Spleen (tissue), 11 donors: ENCODE measurements at regions not wholly inside any gene's neighbourhood (a gene's known extent, or its start where the extent isn't known, plus 50 kb on each side); places are given as distances from the start of the nearest gene placed in this dataset.
"Not testable (repeated sequence)": the region's sequence is repeated elsewhere in the genome, so short reads cannot be mapped to it uniquely, and the experiment has no call there.

Experiments
- DNase-seq: peaks from one replicate; pipeline ENCODE4 v3.0.0-alpha.2; 2020
- H3K27ac ChIP-seq, 8 donors: fragments of 200-600 bp; sonication (generic) in 7 of 8; 1 replicate in 4 of 8; 2 replicates in 4 of 8; pipeline versions ENCODE4 v1.5.0 to v1.8.0; 2016 to 2021; ENCODE audit warnings: inconsistent platforms in 4 of 8, mild to moderate bottlenecking in 4 of 8, moderate library complexity in 1 of 8
- H3K27me3 ChIP-seq, 7 donors: fragments of 200-600 bp; sonication (generic) in 6 of 7; replicated peaks in 1 of 7; 1 replicate in 4 of 7; 2 replicates in 3 of 7; pipeline versions ENCODE4 v1.5.0 to v1.8.0; 2016 to 2021; ENCODE audit warnings: inconsistent platforms in 3 of 7, mild to moderate bottlenecking in 1 of 7
- H3K36me3 ChIP-seq, 6 donors: fragments of 200-600 bp; sonication (generic) in 5 of 6; 1 replicate in 4 of 6; 2 replicates in 2 of 6; pipeline versions ENCODE4 v1.5.0 to v1.8.0; 2016 to 2021; ENCODE audit warnings: inconsistent platforms in 2 of 6
- H3K4me1 ChIP-seq, 6 donors: fragments of 200-600 bp; sonication (generic) in 5 of 6; 1 replicate in 3 of 6; 2 replicates in 3 of 6; pipeline versions ENCODE4 v1.5.0 to v1.8.0; 2016 to 2021; ENCODE audit warnings: inconsistent platforms in 3 of 6
- H3K4me3 ChIP-seq, 8 donors: fragments of 200-600 bp; sonication (generic) in 7 of 8; 1 replicate in 4 of 8; 2 replicates in 4 of 8; pipeline versions ENCODE4 v1.5.0 to v1.8.0; 2016 to 2021; ENCODE audit warnings: inconsistent platforms in 4 of 8, mild to moderate bottlenecking in 4 of 8, moderate library complexity in 2 of 8
- H3K9me3 ChIP-seq, 8 donors: fragments of 200-600 bp; sonication (generic) in 7 of 8; 1 replicate in 4 of 8; 2 replicates in 4 of 8; pipeline versions ENCODE4 v1.5.0 to v1.8.0; 2016 to 2021; ENCODE audit warnings: inconsistent platforms in 4 of 8
- POLR2A ChIP-seq, 3 donors: fragments of 450-650 bp; IDR thresholded peaks; one replicate each; pipeline ENCODE4 v1.5.1; 2017; ENCODE audit warnings: antibody characterized with exemption in 3 of 3, mild to moderate bottlenecking in 1 of 3
- POLR2AphosphoS5 ChIP-seq, 3 donors: sonication (generic); formaldehyde crosslinking; IDR thresholded peaks; one replicate each; pipeline ENCODE4 v1.5.1; 2017; ENCODE audit warnings: antibody characterized with exemption in 3 of 3
- whole genome bisulfite sequencing, 5 donors: extraction: QIAGEN DNeasy Blood & Tissue Kit in 3 of 5; methylation state at CpG; one replicate each; pipeline versions ENCODE4 v1.1.5 to v1.1.7; 2013 to 2018; 5-methylcytosine and 5-hydroxymethylcytosine counted together
- intact Hi-C: fragments of 100-400 bp; cut with DNase I; formaldehyde crosslinking; loops from one replicate; pipeline ENCODE4 v1.15.0; 2023; ENCODE audit warnings: low total_unique reads
- TF ChIP-seq, protein P1 (sequence below), 11 experiments: fragments of 200-600 bp in 7 of 11; fragments of 450-650 bp in 4 of 11; sonication (generic) in 4 of 11; IDR thresholded peaks in 8 of 11; conservative IDR thresholded peaks in 3 of 11; 1 replicate in 7 of 11; 2 replicates in 4 of 11; pipeline versions ENCODE4 v1.4.0 to v1.8.0; 2016 to 2021; ENCODE audit warnings: antibody characterized with exemption in 11 of 11, inconsistent platforms in 4 of 11, mild to moderate bottlenecking in 1 of 11
- donor health status: healthy with polysubstance abuse.
- donor health status: DM: no; HTN: no; CAD: no; lungs with moderate emphysema.
- donor health status: DM: no; HTN: no; CAD: no.
- donor health status: Bipolar disorder and iron deficiency.
- donor health status: healthy.
- donor health status: DM: no; HTN: no; CAD: no.
- donor health status: DM: yes; HTN: yes; CAD: no.

DNA sequence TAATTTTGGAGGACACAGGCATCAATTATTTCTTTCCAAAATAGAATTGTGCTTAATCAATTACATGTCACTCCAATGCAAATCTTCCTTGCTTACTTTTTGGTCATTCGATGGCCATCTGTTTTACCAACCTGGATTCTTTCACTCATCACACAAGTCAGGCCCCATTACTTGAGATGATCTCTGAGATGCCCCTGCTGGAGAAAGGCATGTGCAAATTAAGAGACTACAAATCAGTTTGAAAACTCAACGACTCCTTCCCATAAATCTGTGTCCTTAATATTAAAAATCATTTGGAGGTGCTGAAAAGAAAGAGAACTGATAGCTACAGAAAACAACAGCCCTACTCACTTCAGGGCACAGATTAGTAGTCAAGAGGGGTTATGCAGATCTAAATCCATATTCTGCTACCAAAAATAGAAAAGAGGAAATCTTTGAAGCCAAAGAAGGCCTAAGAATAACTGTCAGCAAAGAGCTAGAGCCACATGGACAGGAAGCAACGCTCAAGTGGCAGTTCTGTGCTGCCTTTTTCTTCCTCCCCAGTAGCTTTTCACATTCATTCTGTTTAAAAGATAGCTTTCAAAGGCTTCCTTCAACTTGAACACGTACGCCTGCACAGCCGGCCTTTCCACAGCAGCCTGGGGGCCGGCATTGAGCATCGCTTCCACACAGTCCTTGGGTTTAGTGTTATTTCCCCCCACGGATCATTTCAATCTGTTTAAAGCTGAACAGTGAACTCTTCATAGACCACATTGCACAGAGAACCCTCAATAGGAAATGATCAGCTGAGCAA lies 79.3 kb upstream of the MAP3K1 start:
- WGBS, 5 donors = 11 to 16% (median 14%) methylated on average over 9 of the region's 9 CpGs
- H3K36me3 ChIP-seq = no peaks in the 10 kb centered on the region
- H3K27ac ChIP-seq = peak overlapping the region; percentile 33 to 81 (median 72)
- H3K4me1 ChIP-seq = peaks cover 26 to 62% (median 43%) of the 10 kb centered on the region in 6 donors
- H3K4me3 ChIP-seq = peak overlapping the region in 1 of 8 donors; percentile 17
- DNase-seq = no peak
- TF ChIP-seq POLR2A (IDR thresholded peaks at IDR 0.05) = no peak
- peak in 1 of 3 donors; percentile 14 for TF ChIP-seq POLR2AphosphoS5 (IDR thresholded peaks at IDR 0.05)
- no peaks in the 10 kb centered on the region for H3K9me3 ChIP-seq
- no peaks in the 10 kb centered on the region for H3K27me3 ChIP-seq
- intact Hi-C loops = no loop called here

DNA sequence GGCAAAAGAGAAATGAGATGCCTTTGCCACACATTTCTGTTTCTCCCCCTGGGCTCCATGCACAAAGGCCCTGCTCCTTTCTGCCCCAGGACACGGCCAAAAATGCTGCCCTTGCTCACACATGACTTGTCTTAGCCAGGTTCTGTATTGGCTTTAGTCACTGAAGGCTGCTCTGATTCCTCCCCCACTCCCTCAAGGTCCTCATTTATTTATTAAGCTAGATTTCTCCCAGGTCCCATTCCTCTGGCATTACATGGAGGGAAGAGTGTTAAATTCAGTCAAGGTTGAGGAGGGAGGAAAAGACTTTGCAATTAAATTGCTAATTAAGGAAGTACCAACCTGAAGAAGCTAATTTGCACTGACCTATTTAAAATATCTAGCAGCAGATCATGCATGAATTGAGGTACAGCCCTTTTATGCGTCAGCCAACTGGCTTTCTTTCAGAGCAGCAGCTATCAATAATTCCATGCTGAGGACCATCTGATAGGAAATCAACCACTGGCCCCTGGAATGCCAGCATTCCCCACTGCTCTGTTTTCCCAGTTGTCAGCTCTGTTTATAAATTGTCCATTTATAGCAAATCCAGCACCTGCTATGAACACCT lies 81.2 kb upstream of the MAP3K1 start:
- H3K9me3 ChIP-seq = no peaks in the 10 kb centered on the region
- H3K36me3 ChIP-seq = no peaks in the 10 kb centered on the region
- peaks cover 26 to 70% (median 46%) of the 10 kb centered on the region in 6 donors for H3K4me1 ChIP-seq
- peak overlapping the region in 6 of 8 donors; percentile 2 to 81 (median 46) for H3K27ac ChIP-seq
- no peak for TF ChIP-seq POLR2AphosphoS5 (IDR thresholded peaks at IDR 0.05)
- TF ChIP-seq POLR2A (IDR thresholded peaks at IDR 0.05) = no peak
- TF ChIP-seq, protein P1, sequence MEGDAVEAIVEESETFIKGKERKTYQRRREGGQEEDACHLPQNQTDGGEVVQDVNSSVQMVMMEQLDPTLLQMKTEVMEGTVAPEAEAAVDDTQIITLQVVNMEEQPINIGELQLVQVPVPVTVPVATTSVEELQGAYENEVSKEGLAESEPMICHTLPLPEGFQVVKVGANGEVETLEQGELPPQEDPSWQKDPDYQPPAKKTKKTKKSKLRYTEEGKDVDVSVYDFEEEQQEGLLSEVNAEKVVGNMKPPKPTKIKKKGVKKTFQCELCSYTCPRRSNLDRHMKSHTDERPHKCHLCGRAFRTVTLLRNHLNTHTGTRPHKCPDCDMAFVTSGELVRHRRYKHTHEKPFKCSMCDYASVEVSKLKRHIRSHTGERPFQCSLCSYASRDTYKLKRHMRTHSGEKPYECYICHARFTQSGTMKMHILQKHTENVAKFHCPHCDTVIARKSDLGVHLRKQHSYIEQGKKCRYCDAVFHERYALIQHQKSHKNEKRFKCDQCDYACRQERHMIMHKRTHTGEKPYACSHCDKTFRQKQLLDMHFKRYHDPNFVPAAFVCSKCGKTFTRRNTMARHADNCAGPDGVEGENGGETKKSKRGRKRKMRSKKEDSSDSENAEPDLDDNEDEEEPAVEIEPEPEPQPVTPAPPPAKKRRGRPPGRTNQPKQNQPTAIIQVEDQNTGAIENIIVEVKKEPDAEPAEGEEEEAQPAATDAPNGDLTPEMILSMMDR (IDR thresholded peaks at IDR 0.05 in 8 of 11, conservative IDR thresholded peaks at IDR 0.05 in 3 of 11) = no peak
- no peak overlapping the region for H3K4me3 ChIP-seq
- 59 to 82% (median 75%) methylated on average over 2 of the region's 2 CpGs for WGBS, 5 donors
- intact Hi-C loops = no loop called here
- no peak for DNase-seq
- H3K27me3 ChIP-seq = no peaks in the 10 kb centered on the region

DNA sequence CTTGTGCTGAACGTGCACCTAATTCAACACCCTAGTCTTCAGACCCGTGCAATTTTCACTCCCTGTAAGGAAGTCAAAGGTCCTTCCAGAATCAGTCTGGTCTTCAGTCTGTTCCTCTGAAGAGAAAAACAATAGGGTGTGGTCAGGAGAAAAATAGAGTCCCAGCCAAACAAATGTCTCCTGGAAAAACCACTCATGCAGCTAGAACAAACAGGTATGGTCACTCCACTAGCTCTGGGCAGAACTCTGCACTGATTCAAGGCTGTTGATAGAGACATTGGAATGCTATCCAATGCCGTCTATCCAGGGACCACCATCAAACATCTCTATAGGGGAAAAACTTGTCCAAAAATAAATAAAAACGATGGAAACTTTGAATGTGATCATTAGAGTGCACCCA lies 81.8 kb upstream of the MAP3K1 start:
- TF ChIP-seq, protein P1 (IDR thresholded peaks at IDR 0.05 in 8 of 11, conservative IDR thresholded peaks at IDR 0.05 in 3 of 11) = no peak
- no peaks in the 10 kb centered on the region for H3K9me3 ChIP-seq
- H3K27ac ChIP-seq = peak overlapping the region in 6 of 8 donors; percentile 2 to 81 (median 46)
- no peaks in the 10 kb centered on the region for H3K36me3 ChIP-seq
- intact Hi-C loops = no loop called here
- no peak overlapping the region for H3K4me3 ChIP-seq
- no peak for DNase-seq
- WGBS, 5 donors = 74 to 84% (median 77%) methylated on average over 4 of the region's 4 CpGs
- H3K4me1 ChIP-seq = peaks cover 26 to 76% (median 49%) of the 10 kb centered on the region in 6 donors
- no peaks in the 10 kb centered on the region for H3K27me3 ChIP-seq

DNA sequence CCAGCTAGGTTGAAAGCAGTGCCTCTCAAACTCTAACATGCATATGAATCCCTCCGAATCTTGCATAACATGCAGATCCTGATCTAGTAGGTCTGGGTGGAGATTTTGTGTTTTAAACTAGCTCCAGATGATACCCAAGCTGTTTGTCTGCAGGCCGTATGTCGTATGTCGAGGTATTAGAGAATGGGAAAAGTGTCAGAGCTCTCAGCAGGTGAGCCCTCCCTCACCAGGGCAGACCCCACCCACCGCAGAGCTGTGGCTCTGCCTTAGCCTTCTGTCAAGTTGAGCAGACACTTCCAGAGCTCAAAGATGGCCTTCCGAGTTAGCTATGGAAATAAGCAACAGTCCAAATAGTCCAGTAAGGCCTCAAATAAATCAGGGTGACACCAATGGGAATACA lies 83.2 kb upstream of the MAP3K1 start:
- TF ChIP-seq, protein P1 (IDR thresholded peaks at IDR 0.05 in 8 of 11, conservative IDR thresholded peaks at IDR 0.05 in 3 of 11) = no peak
- TF ChIP-seq POLR2A (IDR thresholded peaks at IDR 0.05) (no peak), POLR2AphosphoS5 (IDR thresholded peaks at IDR 0.05) (no peak)
- H3K36me3 ChIP-seq = no peaks in the 10 kb centered on the region
- WGBS, 5 donors = 93 to 99% (median 96%) methylated on average over 6 of the region's 6 CpGs
- H3K4me3 ChIP-seq = no peak overlapping the region
- no peaks in the 10 kb centered on the region for H3K9me3 ChIP-seq
- peaks cover 20 to 65% (median 43%) of the 10 kb centered on the region in 6 donors for H3K4me1 ChIP-seq
- no peaks in the 10 kb centered on the region for H3K27me3 ChIP-seq
- DNase-seq = no peak
- no peak overlapping the region for H3K27ac ChIP-seq
- intact Hi-C loops = no loop called here

DNA sequence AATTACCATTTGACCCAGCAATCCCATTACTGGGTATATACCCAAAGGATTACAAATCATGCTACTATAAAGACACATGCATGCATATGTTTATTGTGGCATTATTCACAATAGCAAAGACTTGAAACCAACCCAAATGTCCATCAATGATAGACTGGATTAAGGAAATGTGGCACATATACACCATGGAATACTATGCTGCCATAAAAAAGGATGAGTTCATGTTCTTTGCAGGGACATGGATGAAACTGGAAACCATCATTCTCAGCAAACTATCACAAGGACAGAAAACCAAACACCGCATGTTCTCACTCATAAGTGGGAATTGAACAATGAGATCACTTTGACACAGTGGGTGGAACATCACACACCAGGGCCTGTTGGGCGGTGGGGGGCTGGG lies 83.9 kb upstream of the MAP3K1 start:
- intact Hi-C loops, H3K9me3 ChIP-seq, DNase-seq, H3K27me3 ChIP-seq, H3K27ac ChIP-seq, H3K4me3 ChIP-seq, H3K36me3 ChIP-seq: not testable (repeated sequence)
- WGBS, 5 donors = 90 to 100% (median 97%) methylated on average over 2 of the region's 2 CpGs
- peaks cover 14 to 61% (median 36%) of the 10 kb centered on the region in 6 donors for H3K4me1 ChIP-seq
